Retina (tissue), 1 donor: ENCODE measurements at regions not wholly inside any gene's neighbourhood (a gene's known extent, or its start where the extent isn't known, plus 50 kb on each side); places are given as distances from the start of the nearest gene placed in this dataset.

ENCODE experiments used
- DNase-seq: peaks from one replicate; pipeline ENCODE4 v3.0.0-alpha.2; 2016

DNA sequence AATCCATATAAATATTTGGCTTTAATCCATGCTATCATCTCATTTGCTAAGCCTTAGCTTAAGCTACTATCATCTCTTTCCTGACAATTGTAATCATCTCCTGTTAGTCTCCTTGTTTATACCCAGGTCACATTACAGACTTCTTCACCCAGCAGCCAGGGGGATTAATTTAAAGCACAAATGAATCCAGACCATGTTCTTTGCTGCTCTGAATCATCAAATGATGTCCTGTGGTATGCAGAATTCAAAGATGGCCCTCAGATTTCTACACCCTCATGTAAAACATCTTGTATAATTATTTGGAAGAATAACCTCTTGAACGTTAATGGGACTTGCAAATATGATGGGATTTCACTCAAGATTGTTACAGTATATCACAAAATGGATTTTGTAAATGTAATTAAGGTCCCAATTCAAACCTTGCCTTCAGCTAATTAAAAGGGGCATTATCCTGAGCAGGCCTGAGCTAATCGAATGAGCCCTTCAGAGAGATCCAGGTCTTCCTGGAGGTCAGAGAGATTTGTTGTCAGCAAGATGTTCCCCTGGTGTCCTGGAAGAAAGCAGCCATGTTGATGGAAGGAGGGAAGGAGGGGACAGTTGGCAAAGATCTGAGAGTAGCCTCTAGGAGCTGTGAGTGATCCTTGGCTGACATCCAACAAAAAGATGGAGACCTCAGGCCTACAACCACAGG is 241.1 kb upstream of the MMADHC start:
- DNase-seq = no peak

DNA sequence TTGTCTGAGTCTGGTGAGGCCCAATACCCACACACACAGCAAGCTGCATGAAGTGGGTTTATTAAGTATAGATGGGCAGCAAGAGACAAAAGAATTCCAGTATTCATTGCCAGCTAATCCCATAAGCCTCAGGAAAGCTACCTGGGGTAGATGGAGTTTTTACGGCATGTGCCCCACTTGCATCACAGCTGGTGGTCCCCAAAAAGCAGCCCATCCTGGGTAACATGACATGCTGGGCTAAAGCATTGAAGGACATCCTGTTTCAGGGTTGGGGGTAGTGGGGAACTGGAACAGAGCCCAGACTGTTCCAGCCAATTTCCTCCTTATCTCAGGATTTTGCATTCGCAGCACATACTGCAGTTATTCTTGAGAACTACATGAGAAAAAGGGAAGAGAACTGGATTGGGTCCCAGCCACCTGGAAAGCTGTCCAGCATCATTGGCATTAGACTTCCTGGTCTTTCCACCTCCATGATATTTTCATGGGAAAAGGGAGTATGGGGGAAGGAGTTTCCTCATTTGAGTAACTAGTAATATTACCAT is 240.1 kb upstream of the MMADHC start:
- DNase-seq = no peak

DNA sequence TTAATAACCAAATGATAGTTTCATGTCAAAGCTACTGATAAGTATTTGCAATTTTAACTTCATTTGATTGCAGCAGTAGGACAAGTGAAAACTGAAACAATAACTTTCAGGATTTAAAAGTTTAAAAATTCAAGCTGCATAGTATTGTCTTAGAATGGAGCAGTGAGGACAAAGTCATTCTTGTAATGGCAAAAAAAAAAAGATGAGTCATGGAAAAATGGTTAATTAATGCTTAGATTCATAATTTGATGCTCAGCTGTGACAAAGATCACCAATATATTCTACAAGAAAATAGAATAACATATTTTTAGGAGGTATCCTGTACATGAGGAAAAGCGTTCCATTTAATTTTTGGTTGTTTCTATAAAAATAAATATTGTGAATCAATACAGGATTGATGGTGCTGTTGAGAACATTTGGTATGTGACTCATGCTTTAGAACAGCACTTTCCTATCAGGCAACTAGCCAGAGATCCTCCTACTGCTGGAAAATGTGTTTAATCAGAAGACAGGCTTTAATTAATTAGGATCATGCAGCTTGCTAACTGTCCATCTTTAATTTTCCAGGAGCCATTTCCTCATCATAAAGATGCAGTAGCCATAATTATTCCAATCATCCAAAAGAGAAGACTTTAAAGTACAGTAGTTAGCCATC is 239.0 kb upstream of the MMADHC start:
- no peak for DNase-seq

DNA sequence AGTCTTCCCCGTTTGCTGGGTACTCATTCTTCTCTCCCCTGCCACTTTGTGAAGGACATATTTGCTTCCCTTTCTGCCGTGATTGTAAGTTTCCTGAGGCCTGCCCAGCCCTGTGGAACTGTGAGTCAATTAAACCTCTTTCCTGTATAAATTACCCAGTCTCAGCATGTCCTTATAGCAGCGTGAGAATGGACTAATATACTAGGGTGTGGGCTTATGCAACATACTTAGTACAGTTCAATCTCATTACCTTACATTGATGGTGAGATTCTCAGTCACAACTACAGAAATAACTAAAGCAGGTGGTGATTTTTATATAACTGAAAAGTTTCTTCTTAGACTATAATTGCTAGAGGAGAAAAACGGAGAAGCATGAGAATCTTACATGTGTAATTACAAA is 237.9 kb upstream of the MMADHC start:
- no peak for DNase-seq

DNA sequence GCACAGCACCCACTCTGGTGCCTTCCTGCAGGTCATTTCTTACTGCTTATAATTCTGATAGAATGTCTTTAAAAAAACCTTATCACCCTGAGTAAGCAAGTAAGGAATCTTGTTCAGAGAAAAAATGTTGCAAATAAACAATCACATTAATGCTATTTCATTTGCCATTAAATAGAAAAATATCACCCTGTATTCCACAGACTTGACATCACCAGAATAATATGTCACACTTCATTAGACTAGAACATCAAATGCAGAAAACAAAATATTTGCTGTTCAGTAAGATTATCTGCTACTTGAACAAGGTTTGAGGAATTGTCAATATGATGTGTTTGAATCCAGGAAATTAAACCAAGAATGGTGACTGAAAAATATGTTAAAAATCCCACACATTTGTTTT is 236.6 kb upstream of the MMADHC start:
- no peak for DNase-seq

DNA sequence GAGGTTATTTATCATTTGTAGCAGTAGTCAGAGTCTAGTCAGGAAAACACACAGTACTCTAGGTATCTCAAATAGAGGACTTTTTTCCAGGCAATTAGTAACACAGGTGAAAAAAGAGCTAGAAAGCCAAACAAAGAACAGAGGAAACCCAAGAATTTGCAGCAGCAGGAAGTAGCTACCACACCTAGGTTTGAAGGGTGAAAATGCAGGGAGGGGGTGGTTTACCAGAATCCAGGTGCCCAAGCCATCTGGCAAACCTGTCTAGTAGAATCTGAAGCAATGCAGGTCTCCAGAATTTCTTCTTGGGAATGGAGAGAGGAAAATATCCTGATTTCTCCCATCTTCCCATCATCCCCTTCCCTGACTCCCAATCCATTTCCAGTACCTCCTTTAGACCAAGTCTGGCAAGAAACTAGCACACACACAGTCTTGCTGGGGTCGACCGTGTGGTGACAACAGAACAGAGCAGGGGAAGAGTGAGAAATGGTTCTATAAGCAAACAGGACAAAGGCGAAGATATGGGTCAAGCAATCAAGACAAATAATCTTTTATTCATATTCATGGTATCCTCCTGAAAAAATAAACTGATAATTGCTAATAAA is 231.9 kb upstream of the MMADHC start:
- DNase-seq = no peak

DNA sequence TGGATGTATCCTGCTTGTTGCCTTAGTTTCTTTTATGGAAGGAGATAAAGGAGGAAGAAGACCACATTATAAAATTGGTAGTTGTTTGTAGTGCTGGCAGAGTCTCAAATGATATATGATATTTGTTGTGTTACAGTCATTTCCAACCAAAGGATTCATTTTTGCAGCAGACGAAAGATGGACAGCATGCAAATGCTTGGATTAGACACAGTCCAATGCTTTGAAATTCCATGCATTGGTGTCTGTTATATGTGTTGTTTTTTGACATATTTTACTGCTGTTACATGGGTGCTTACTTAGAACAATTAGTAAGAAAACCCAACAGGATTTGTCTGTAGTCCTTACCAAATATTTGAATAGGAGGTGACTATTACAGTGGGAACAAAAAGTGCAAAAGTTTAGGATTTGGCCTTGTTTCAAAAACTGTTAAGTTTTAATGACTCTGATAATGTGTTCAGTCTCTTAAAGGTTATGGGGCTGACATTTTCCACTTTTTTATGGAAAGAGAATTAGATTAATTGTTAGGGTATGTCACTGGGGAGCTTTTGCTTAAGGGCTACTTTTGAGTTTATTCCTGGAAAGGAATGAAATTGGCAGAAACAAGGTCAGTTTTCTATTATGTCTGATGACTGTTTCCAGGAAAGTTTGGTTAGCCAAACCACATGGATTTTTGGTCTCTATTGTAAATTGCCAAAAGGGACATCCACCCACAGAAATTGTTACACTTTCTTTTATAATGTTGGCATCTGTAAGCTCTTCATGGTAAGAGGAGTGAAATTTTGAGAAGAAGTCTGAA is 229.4 kb upstream of the MMADHC start:
- no peak for DNase-seq

DNA sequence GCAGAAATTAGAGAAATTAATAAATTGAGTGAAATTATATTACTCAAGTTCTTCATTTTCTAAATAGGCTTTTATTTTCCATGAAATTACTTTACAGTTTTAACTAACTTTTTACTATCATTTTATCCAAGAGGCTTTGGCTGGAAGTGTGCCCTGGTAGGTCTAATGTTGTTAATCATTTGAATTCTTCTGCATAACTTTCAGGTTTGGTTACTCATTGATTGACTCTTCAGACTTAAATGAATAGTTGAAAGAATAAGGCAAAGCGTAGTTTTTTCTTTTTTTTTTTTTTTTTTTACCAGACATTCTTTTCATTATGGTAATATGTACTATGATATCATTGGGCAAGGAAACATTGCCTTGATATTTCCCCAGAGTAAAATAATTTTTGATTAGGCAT is 228.4 kb upstream of the MMADHC start:
- no peak for DNase-seq

DNA sequence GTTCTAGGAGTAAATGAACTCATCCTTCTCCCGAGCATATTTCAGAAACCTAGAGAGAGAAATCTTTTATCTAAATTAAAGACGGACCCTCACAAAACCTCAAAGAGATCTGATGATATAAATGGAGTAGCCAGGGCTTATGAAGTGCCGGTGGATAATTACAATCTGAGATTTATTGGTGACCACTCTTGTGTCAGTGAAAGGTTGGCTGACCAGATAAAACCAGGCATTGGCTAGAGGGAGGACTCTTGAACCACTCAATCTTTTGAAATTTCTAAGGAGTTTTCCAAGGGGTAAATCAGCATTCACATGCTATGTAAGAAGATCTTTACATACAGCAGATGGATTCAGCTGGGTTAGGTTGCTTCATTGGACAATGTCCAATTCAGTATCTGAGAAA is 227.3 kb upstream of the MMADHC start:
- DNase-seq = no peak

DNA sequence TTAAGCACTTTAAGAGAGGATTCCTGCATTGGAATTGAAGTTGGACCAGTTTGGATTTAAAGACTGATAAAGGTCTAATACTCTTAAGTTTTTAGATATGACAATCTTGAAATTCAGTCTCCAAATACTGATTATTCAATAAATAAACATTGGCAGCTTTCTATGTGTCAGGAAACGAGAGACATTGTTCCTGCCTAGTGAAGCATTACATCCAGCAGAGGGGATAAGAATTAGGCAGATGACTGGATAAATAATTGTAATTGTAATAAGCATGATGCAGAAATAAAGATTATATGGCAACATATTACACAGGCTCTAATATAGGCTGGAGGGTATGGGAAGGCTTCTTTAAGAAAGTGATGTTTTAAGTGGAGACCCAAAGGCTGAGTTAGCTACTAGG is 226.5 kb upstream of the MMADHC start:
- DNase-seq = no peak

DNA sequence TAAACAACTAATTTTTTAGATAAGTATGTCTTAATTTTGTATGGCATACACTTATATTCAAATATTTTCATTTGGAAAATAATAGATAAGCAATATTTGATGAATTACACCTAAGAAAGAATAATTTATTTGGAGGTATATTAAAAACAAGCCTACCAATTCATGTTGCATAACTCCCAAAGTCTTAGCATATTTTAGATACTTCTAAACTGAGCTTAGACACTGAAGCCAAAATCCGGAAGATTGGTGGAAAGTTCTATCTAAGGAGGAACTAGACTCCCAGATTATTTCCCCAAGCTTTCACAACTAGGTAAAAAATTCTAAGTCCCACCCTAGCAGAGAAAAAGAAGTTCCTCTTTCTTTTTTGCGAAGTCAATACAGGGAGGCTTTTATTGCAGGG is 221.0 kb upstream of the MMADHC start:
- no peak for DNase-seq

DNA sequence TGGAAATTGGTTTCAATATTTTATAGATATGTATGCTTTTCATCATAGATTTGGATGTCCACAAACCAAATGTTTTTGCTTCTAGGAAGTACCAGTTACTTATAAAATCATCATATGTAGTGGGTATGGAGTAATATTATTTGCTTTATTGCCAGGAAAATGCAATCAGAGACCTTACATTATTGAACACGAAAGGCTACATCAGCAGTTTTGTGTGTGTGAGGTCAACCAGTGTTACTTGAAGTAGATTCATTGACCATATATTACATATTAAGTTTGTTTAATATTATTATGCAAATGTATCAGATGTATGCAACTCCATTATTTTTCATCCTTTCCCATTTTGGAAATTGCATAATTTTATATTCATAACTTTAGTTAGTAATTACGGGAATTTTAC is 219.1 kb upstream of the MMADHC start:
- DNase-seq = no peak

DNA sequence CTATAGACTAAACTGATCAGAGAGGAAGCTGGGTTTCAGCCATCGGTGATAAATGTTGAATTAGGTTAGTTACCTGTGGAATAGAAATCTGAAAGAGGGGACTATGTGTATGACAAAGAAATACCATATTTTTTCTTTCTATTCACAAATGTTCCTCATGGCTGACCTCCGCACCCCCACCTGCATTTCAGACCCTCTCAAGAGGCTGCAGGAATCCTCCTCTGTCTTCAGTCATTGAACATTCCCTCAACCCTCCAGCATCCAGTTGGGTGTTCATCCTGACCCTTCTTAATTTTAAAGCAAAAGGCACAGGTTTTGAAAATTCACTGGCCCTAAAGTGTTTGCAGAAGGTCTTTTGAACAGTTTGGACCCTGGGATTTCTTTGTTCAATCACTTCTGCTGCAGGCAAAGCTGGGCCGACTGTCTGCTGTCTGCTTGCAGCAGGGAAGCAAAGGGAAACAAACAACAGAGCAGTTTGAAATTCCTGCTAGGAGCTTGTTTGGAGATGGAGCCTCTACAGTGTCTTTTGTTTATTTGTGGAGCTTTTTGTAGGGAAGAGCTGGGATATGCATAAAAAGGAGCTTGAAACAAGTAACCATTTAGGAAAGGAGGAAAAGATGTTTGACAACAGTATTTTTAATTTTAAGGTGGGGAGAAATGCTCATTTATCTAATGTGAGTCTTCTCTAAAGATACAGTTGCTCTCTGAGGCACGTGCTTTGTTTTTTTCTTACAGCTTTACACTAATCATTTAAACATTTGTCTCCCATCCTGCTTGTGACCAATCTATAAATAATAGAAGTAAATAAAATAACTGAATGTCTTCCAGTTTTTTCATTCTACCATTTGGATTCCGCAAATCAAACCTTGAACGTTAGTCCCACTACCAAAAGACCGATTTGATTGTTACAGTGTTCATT is 213.3 kb upstream of the MMADHC start:
- peak; percentile 52 for DNase-seq

DNA sequence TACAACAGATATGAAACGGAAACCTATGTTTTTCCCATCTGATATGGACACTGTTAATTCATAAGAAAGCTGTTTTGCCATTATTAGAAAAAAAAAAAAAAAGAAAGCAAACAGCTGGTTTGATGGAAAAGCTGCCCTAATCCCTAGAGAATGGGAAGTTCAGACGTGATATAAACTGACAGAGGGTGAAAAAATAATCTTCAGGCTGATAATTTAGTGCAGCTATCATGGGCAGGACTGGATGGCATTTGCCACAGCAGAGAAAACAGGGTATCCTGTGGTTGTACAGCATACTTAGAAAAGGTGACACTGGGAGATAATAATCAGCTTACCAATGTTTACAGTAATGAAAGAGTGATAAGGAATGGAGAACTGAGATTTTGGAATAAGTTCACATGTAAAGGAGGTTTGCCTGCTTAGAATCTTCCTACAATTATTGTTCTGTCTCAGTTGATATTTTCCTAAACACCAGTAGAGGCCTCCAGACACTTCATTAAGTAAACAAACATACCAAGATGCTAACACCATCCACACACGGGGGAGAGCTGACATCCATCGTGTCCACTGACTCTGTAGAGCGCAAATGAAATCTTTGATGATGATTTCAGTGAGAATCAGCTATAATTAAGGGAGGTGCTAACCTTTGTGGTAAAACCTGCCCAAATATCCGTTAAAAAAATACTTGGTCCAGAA is 211.6 kb upstream of the MMADHC start:
- peak; percentile 65 for DNase-seq

DNA sequence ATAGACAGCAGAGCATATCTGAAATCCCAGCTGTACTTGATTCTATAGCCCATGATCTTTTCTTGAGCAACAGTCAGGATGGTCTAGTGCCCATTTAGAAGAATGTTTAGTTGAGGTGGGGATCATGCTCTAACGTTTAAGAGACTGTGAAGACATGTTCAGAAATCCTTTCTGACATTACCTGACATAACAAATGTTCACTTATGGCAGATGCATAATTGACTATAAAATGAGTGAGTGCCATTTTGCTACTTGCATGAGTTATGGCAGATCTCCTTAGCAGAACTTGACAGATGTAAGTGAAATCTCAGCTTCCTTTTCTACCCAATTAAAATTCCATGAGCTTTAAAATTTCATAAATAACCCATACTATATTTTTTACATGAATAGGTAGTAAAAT is 209.5 kb upstream of the MMADHC start:
- DNase-seq = no peak

DNA sequence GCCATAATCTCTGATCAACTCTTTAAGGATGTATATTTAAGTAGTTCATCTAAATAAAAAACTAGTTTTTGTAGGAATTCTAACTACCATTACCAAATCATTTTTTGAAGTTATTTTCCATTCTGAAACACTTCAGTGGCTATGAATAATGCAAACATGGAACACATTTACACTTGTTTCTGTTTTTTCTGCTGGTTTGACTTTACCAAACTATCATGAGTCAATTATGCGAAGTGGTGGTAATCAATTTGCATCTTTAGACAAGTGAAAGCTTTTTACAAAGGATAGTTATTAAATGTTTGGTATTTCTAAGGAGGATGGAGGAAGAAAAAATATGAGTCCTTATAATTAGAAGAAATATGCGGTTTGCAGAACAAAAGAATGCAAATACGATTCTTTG is 202.0 kb upstream of the MMADHC start:
- DNase-seq = no peak

DNA sequence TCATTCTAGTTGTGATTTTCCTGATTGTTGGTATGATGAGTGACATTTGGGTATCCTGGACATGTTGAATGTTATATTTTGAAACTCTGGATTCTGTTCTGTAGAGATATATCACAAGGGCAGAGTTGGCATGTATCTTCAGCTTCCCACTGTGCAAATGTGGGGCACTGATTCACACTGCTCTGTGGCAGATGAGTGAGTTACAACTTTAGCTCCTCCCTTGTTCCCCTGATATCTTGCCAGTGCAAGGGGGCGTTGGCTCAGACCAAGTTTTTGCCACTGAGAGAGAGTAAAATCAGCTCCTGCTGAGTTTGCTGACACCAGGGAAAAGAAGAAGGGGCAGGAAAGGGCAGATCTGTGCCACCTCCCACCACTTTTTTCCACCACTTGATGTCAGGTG is 199.6 kb upstream of the MMADHC start:
- DNase-seq = no peak

DNA sequence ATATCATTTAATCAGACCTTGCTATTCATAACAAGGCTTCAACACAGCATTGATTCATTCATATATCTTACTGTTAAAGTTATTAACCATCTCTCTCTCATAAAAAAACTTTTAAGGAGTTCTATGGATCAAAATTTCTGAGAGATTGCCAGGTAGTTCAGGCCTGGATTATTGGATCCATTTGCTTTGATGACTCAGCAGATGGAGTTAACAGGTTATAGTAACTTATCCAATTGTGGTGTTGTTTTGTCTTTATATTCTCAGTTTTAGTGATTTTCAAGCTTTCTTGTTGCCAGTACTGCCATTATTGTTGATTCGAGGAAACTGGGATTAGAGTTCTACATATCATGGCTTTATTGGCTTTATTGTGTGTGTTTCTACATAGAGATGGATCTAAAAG is 195.7 kb upstream of the MMADHC start:
- no peak for DNase-seq

DNA sequence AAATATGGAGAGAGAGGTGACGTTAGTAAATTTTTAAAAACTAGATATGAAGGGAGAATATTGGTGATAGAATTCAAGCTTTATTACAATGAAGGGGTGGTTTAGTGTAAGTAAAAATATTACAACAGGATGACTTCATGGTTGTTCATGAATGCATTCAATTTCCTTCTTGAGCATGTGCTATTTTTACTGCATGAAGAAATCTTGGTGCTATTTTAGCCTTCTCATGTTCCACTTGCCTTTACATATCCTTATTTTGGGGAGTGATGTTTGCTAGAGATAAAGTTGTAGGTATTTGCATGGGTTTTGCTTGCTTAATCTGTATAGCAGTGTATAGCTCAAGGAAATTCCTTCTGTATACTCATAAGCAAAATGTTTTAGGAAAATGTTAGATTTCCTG is 195.0 kb upstream of the MMADHC start:
- no peak for DNase-seq

DNA sequence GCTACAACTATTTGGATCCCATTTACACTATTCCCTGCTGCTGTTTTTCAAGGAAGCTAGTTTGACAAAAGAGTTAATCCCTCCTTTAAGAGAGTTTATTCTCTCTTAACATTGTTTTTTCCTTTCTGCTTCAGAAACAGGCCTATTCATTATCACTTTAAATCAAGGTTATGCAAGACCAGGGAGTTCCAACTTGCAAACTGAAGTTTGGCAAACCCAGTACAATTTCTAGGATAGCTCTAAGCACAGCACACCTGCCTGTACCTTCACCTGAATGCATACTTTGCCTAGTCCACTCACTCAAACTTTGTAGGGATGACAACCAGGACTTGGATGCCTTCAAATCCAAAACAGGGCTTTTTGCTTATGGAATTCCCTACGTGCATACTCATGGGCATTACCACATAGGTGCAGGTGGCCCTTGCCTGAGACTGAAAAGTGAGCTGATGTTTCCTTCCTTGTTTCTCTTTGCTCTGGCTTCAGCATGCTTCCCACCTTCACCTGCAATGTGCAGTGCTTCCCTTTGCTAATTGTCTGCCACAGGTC is 193.8 kb upstream of the MMADHC start:
- DNase-seq = no peak

DNA sequence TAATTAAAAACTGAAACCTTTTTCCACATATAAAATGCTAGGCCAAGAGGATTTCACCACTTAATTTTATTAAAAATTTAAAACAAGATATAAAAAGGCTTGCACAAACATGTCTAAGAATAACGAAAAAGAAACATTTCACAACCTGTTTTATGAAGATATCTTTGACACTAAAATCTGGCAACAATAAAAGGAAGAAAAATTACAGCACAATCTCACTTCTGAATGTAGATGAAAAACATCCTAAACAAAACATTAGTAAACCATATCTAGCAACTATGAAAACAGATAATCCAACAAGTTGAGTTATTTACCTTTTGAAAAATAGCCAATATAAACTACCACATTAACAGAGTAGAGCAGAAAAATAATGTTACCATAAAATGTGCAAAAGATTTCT is 185.4 kb upstream of the MMADHC start:
- no peak for DNase-seq
